Epithelial cell of proximal tubule (primary cell): ENCODE measurements at regions not wholly inside any gene's neighbourhood (a gene's known extent, or its start where the extent isn't known, plus 50 kb on each side); places are given as distances from the start of the nearest gene placed in this dataset.

Experiments used
- DNase-seq: peaks from one replicate; pipeline ENCODE4 v3.0.0-alpha.2; 2011; ENCODE audit warnings: low read depth
- H3K4me3 ChIP-seq: 2 replicates; pipeline ENCODE4 v1.5.1; 2011; ENCODE audit warnings: low read depth, mild to moderate bottlenecking, low read length
- CTCF ChIP-seq: conservative IDR thresholded peaks from 2 replicates; pipeline ENCODE4 v1.5.1; 2012; ENCODE audit warnings: low read depth, mild to moderate bottlenecking, low read length

- no peak for DNase-seq
- no peak for TF ChIP-seq CTCF
- no peak overlapping the region for H3K4me3 ChIP-seq
Measured at GRCh38 chr2:136221026-136221425, 103.1 kb upstream of the CXCR4 start.

- no peak for TF ChIP-seq CTCF
Measured at GRCh38 chr2:136219963-136220362, 102.0 kb upstream of the CXCR4 start.

GRCh38 chr2:136219341-136219740, 101.4 kb upstream of the CXCR4 start:
- no peak overlapping the region for H3K4me3 ChIP-seq
- no peak for TF ChIP-seq CTCF
- DNase-seq = no peak

More at GRCh38 chr2:136219963-136220362, 102.0 kb upstream of the CXCR4 start:
- no peak for DNase-seq
- H3K4me3 ChIP-seq = no peak overlapping the region

GRCh38 chr2:136217996-136218395, 100.0 kb upstream of the CXCR4 start:
- H3K4me3 ChIP-seq = no peak overlapping the region
- no peak for TF ChIP-seq CTCF
- no peak for DNase-seq

GRCh38 chr2:136215908-136216472, 98.0 kb upstream of the CXCR4 start:
- H3K4me3 ChIP-seq = no peak overlapping the region
- no peak for DNase-seq
- TF ChIP-seq CTCF = no peak

- TF ChIP-seq CTCF = no peak
- H3K4me3 ChIP-seq = no peak overlapping the region
- DNase-seq = no peak
Measured at GRCh38 chr2:136215449-136215848, 97.5 kb upstream of the CXCR4 start.
